CD4-positive, alpha-beta T cell (primary cell): ENCODE measurements at regions not wholly inside any gene's neighbourhood (a gene's known extent, or its start where the extent isn't known, plus 50 kb on each side); places are given as distances from the start of the nearest gene placed in this dataset.

ENCODE experiments used
- ATAC-seq: fragments of 200-7000 bp; cut with Tn5 transposase; one replicate; pipeline ENCODE4 v1.10.0; 2022; ENCODE audit warnings: mild to moderate bottlenecking; ENCODE audit not compliant: poor library complexity
- CTCF ChIA-PET: fragments of 350-600 bp; sonication (Branson Sonifier 250); formaldehyde crosslinking; loops from one replicate; lab custom pipeline; 2021; ENCODE audit warnings: antibody characterized with exemption, inconsistent platforms; lab: Charles Lee
- POLR2A ChIA-PET: fragments of 350-600 bp; sonication (Branson Sonifier 250); formaldehyde crosslinking; loops from one replicate; lab custom pipeline; 2021; ENCODE audit warnings: antibody characterized with exemption, inconsistent platforms; lab: Charles Lee
- DNase-seq, 14 experiments: peaks; one replicate each; pipeline ENCODE4 v3.0.0-alpha.2; 2013 to 2020; ENCODE audit warnings: mixed read lengths in 2 of 14
- H3K27ac ChIP-seq, 2 donors: one replicate each; pipeline versions ENCODE4 v1.5.1 to v1.7.0; 2013; ENCODE audit warnings: low read length in 2 of 2, low read depth in 1 of 2, mild to moderate bottlenecking in 1 of 2
- H3K27me3 ChIP-seq, 2 experiments: 1 replicate in 1 of 2; 2 replicates in 1 of 2; pipeline versions ENCODE4 v1.6.1 to v1.7.0; 2013; ENCODE audit warnings: low read length in 2 of 2, control low read depth in 1 of 2, mild to moderate bottlenecking in 1 of 2, moderate library complexity in 1 of 2; ENCODE audit not compliant: insufficient read depth in 2 of 2, control insufficient read depth in 1 of 2
- H3K36me3 ChIP-seq: one replicate; pipeline ENCODE4 v1.6.1; 2013; ENCODE audit warnings: low read length, control low read depth; ENCODE audit not compliant: insufficient read depth
- H3K4me1 ChIP-seq: one replicate; pipeline ENCODE4 v1.6.1; 2013; ENCODE audit warnings: low read length, control low read depth; ENCODE audit not compliant: insufficient read depth
- H3K4me3 ChIP-seq: one replicate; pipeline ENCODE4 v1.5.1; 2013; ENCODE audit warnings: mild to moderate bottlenecking, low read length, moderate library complexity
- H3K9me3 ChIP-seq, 2 experiments: 1 replicate in 1 of 2; 2 replicates in 1 of 2; pipeline versions ENCODE4 v1.6.1 to v1.7.0; 2013; ENCODE audit warnings: low read length in 2 of 2, mild to moderate bottlenecking in 2 of 2, control low read depth in 1 of 2, moderate library complexity in 1 of 2; ENCODE audit not compliant: control insufficient read depth in 1 of 2, insufficient read depth in 1 of 2
- H3K27ac Mint-ChIP-seq: one replicate; pipeline ENCODE4 v1.8.0; 2020; ENCODE audit warnings: mixed read lengths
- H3K27me3 Mint-ChIP-seq: one replicate; pipeline ENCODE4 v1.8.0; 2021; ENCODE audit warnings: mixed read lengths
- H3K36me3 Mint-ChIP-seq: one replicate; pipeline ENCODE4 v1.8.0; 2021; ENCODE audit warnings: low read depth, mixed read lengths
- H3K4me1 Mint-ChIP-seq: one replicate; pipeline ENCODE4 v1.8.0; 2021; ENCODE audit warnings: low read depth, mixed read lengths
- H3K4me3 Mint-ChIP-seq: one replicate; pipeline ENCODE4 v1.8.0; 2020; ENCODE audit warnings: mild to moderate bottlenecking, mixed read lengths
- H3K9me3 Mint-ChIP-seq: one replicate; pipeline ENCODE4 v1.8.0; 2020; ENCODE audit warnings: mixed read lengths
- CTCF ChIP-seq: fragments of 200-600 bp; IDR thresholded peaks from one replicate; pipeline ENCODE4 v1.8.0; 2022; ENCODE audit warnings: antibody characterized with exemption, mild to moderate bottlenecking
- intact Hi-C, 2 experiments: fragments of 100-400 bp; cut with DNase I in 1 of 2; cut with micrococcal nuclease in 1 of 2; formaldehyde crosslinking; loops; one replicate each; pipeline versions ENCODE4 v1.15.1 to v1.9.0; 2023 to 2025; cut with DNase I, micrococcal nuclease

- no peak overlapping the region for H3K4me3 ChIP-seq
- no peak overlapping the region for H3K27ac Mint-ChIP-seq
- no peaks in the 10 kb centered on the region for H3K9me3 ChIP-seq
- ChIA-PET POLR2A (no interaction called here), CTCF (no interaction called here)
- H3K36me3 ChIP-seq: no peaks in the 10 kb centered on the region
- ATAC-seq (no peak), DNase-seq (no peak)
- H3K9me3 Mint-ChIP-seq: peaks cover 9% of the 10 kb centered on the region
- no peaks in the 10 kb centered on the region for H3K36me3 Mint-ChIP-seq
- no peaks in the 10 kb centered on the region for H3K4me1 ChIP-seq
- no peak for TF ChIP-seq CTCF
- no peaks in the 10 kb centered on the region for H3K4me1 Mint-ChIP-seq
- H3K27me3 ChIP-seq: no peaks in the 10 kb centered on the region
- H3K27me3 Mint-ChIP-seq: no peaks in the 10 kb centered on the region
- intact Hi-C loops: no loop called here
- no peak overlapping the region for H3K27ac ChIP-seq
- no peak overlapping the region for H3K4me3 Mint-ChIP-seq
Measured at GRCh38 chr18:40099641-40100040, 1855.4 kb upstream of the PIK3C3 start.

- no peak overlapping the region for H3K4me3 Mint-ChIP-seq
- DNase-seq (no peak), ATAC-seq (no peak)
- TF ChIP-seq CTCF: no peak
- intact Hi-C loops: no loop called here
- no peaks in the 10 kb centered on the region for H3K36me3 Mint-ChIP-seq
- H3K27ac ChIP-seq: no peak overlapping the region
- no peak overlapping the region for H3K27ac Mint-ChIP-seq
- H3K27me3 Mint-ChIP-seq: no peaks in the 10 kb centered on the region
- H3K9me3 ChIP-seq: no peaks in the 10 kb centered on the region
- H3K27me3 ChIP-seq: no peaks in the 10 kb centered on the region
- ChIA-PET POLR2A (no interaction called here), CTCF (no interaction called here)
- H3K36me3 ChIP-seq: no peaks in the 10 kb centered on the region
- no peak overlapping the region for H3K4me3 ChIP-seq
- H3K4me1 ChIP-seq: no peaks in the 10 kb centered on the region
- H3K9me3 Mint-ChIP-seq: peaks cover 13% of the 10 kb centered on the region
- H3K4me1 Mint-ChIP-seq: no peaks in the 10 kb centered on the region
Measured at GRCh38 chr18:40096675-40097074, 1858.4 kb upstream of the PIK3C3 start.

GRCh38 chr18:40094441-40094840 is 1860.6 kb upstream of the PIK3C3 start:
- Mint-ChIP-seq H3K4me3 (no peak overlapping the region), H3K4me1 (no peaks in the 10 kb centered on the region), H3K27me3 (no peaks in the 10 kb centered on the region), H3K36me3 (no peaks in the 10 kb centered on the region), H3K27ac (no peak overlapping the region), H3K9me3 (peaks cover 14% of the 10 kb centered on the region)
- ATAC-seq (no peak), DNase-seq (no peak)
- ChIA-PET CTCF (no interaction called here), POLR2A (no interaction called here)
- intact Hi-C loops: no loop called here
- Histone ChIP-seq H3K4me1 (no peaks in the 10 kb centered on the region), H3K4me3 (no peak overlapping the region), H3K36me3 (no peaks in the 10 kb centered on the region), H3K27ac (no peak overlapping the region), H3K27me3 (no peaks in the 10 kb centered on the region), H3K9me3 (peaks cover 0 to 4% of the 10 kb centered on the region in 2 experiments)
- TF ChIP-seq CTCF: no peak
